ENCODE measurements at regions not wholly inside any gene's neighbourhood (a gene's known extent, or its start where the extent isn't known, plus 50 kb on each side); places are given as distances from the start of the nearest gene placed in this dataset.
A peak's percentile ranks its signal among the peaks of the same experiment; 100 is the strongest.

DNA sequence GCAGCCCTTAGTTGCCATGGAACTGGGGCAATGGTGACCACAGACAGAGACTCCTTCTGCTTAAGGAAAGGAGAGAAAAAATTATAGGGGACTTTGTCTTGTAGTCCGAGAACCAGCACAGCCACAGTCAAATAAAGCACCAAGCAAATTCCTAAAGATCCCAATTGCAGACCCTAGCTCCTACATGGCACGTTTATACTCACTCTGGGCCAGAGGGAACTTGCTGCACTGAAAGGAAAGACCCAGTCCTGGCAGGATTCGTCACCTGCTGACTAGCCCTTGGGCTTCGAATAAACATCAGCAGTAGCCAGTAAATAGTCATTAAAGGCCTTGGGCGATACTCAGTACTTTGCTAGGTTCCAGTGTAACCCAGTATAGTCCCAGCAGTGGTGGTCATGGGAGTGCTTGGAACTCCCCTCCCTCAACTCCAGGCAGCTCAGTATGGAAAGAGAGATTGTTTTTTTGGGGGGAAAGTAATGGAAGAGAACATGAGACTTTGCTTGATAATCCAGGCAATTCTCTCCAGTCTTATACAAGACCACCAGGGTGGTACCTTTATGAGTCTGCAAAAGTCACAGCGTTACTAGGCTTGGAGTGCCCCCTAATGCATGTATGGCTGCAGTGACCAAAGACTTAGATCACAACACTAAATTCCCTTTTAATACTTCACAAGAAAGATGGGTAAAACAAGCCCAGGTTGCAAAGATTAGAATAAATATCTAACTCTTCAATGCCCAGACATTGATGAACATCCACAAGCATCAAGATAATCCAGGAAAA is 66.4 kb upstream of the AGTR1 start:
- peaks cover 0 to 13% (median 0%) of the 10 kb centered on the region in 3 donors for H3K9me3 ChIP-seq (ENCODE audit: control insufficient read depth in 2 of 3, insufficient read depth in 1 of 3, low read length in 3 of 3)
- FAIRE-seq: no peak
- peak; percentile 10 for TF ChIP-seq CTCF (IDR thresholded peaks at IDR 0.05; ENCODE audit: borderline replicate concordance, extremely low read depth, insufficient read depth)
- H3K4me3 ChIP-seq (ENCODE audit: low read length in 3 of 3): no peak overlapping the region
- H3K4me1 ChIP-seq (ENCODE audit: control insufficient read depth in 2 of 3, insufficient read depth in 2 of 3, low read depth in 1 of 3, low read length in 3 of 3): no peaks in the 10 kb centered on the region
- DNase-seq: peak in 1 of 5 donors; percentile 11
- no peak overlapping the region for H3K9ac ChIP-seq (ENCODE audit: low read length in 3 of 3)
- no peak overlapping the region for H3K27ac ChIP-seq (ENCODE audit: low read depth in 2 of 2, low read length in 2 of 2)
- H3K27me3 ChIP-seq (ENCODE audit: control insufficient read depth, insufficient read depth, low read length): no peaks in the 10 kb centered on the region
- intact Hi-C loops (cut with DNase I): no loop called here
- no peaks in the 10 kb centered on the region for H3K36me3 ChIP-seq (ENCODE audit: control insufficient read depth in 2 of 3, insufficient read depth in 3 of 3, low read length in 3 of 3)

- FAIRE-seq (no peak), DNase-seq (no peak)
- H3K36me3 ChIP-seq (ENCODE audit: control insufficient read depth in 2 of 3, insufficient read depth in 3 of 3, low read length in 3 of 3): no peaks in the 10 kb centered on the region
- H3K4me3 ChIP-seq (ENCODE audit: low read length in 3 of 3): no peak overlapping the region
- no peaks in the 10 kb centered on the region for H3K27me3 ChIP-seq (ENCODE audit: control insufficient read depth, insufficient read depth, low read length)
- H3K9ac ChIP-seq (ENCODE audit: low read length in 3 of 3): no peak overlapping the region
- no peak overlapping the region for H3K27ac ChIP-seq (ENCODE audit: low read depth in 2 of 2, low read length in 2 of 2)
- intact Hi-C loops (cut with DNase I): no loop called here
- no peaks in the 10 kb centered on the region for H3K9me3 ChIP-seq (ENCODE audit: control insufficient read depth in 2 of 3, insufficient read depth in 1 of 3, low read length in 3 of 3)
- no peak for TF ChIP-seq CTCF (IDR thresholded peaks at IDR 0.05; ENCODE audit: borderline replicate concordance, extremely low read depth, insufficient read depth)
- H3K4me1 ChIP-seq (ENCODE audit: control insufficient read depth in 2 of 3, insufficient read depth in 2 of 3, low read depth in 1 of 3, low read length in 3 of 3): no peaks in the 10 kb centered on the region
Observed at GRCh38 chr3:148641722-148642121, 56.0 kb upstream of the AGTR1 start.

DNA sequence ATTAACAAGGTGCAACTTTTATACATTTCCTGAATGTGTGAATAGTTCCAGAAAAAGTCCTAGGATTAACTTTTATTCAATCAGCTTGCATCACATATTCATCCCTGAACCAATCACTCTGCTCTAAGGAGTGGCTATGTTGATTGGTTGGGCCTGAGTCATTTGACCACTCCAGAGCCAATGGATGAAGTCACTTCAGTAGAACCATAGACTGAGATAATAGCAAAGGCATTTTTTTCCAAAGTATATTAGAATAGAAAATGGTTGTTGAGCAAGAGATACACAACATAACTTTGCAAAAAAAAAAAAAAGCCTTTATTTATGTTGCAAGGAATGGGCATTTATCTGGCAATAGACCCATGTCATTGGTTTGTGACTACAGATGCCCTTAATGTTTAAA is 55.5 kb upstream of the AGTR1 start:
- Histone ChIP-seq H3K9ac (ENCODE audit: low read length in 3 of 3) (no peak overlapping the region), H3K36me3 (ENCODE audit: control insufficient read depth in 2 of 3, insufficient read depth in 3 of 3, low read length in 3 of 3) (no peaks in the 10 kb centered on the region), H3K4me1 (ENCODE audit: control insufficient read depth in 2 of 3, insufficient read depth in 2 of 3, low read depth in 1 of 3, low read length in 3 of 3) (no peaks in the 10 kb centered on the region), H3K4me3 (ENCODE audit: low read length in 3 of 3) (no peak overlapping the region), H3K27ac (ENCODE audit: low read depth in 2 of 2, low read length in 2 of 2) (no peak overlapping the region), H3K27me3 (ENCODE audit: control insufficient read depth, insufficient read depth, low read length) (no peaks in the 10 kb centered on the region), H3K9me3 (ENCODE audit: control insufficient read depth in 2 of 3, insufficient read depth in 1 of 3, low read length in 3 of 3) (no peaks in the 10 kb centered on the region)
- no peak for DNase-seq
- no peak for FAIRE-seq
- TF ChIP-seq CTCF (IDR thresholded peaks at IDR 0.05; ENCODE audit: borderline replicate concordance, extremely low read depth, insufficient read depth): no peak
- intact Hi-C loops (cut with DNase I): no loop called here
